HG02759 (cell line): ENCODE measurements at regions not wholly inside any gene's neighbourhood (a gene's known extent, or its start where the extent isn't known, plus 50 kb on each side); places are given as distances from the start of the nearest gene placed in this dataset.

Experiments used
- ATAC-seq: cut with Tn5 transposase; IDR thresholded peaks from one replicate; pipeline ENCODE4 v1.9.1; 2021; ENCODE audit warnings: mild to moderate bottlenecking, moderate library complexity; ENCODE audit not compliant: unreplicated experiment

DNA sequence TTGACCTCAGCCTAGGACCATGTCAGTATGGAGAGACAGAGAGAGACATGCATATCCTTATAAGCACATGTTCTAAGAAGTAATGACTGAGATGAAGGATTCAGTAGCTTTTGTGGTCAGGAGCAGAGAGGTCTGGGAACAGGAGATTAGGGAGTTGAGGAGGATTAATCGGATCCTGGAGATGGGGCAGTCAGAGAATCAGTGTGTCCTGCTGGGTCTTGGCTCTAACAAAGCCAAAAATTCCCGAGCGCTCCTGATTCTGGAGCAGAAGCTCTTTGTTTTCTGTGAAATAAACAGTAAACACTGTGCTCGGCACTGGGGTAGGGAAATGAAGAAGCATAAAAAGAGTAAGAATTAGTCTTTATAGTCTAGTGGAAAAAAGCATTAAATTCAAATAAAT lies 520.0 kb upstream of the CLINT1 start:
- ATAC-seq, result no peak

DNA sequence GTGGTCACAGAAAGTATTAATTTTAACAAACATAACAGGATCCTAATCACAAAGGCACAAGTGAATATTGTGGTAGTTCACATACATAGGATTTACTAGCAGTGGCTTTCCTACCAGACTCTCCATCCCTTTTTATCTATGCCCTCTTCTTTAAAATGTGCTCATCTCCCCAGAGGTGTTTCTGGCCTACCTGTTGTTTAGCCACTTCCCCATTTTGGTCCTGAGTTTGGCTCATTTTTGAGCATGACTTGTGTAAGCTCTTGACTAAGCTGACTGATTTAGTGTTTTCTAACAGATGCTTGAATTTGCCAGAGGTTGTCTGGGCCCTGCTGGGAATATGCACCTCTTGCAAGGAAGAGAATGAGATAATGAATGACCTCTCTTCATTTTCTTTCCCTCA lies 517.7 kb upstream of the CLINT1 start:
- no peak for ATAC-seq

DNA sequence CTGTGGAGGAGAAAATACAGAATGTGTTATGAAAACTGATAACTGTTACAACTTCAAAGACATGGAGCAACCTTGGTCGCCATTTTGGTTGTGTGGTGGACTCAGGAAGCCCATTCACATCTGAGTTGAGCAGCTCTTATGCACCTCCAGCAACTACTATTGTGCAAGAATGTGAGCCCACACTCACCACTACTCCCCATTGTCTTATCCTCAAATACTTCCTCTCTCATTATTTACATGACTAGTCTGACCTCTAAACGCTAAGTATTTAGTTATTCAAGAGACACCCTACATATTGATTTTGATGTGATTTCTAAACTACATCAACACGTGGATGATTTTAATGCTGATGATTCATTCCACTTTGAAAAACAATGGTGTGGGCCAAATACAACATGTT lies 516.6 kb upstream of the CLINT1 start:
- ATAC-seq, result no peak

DNA sequence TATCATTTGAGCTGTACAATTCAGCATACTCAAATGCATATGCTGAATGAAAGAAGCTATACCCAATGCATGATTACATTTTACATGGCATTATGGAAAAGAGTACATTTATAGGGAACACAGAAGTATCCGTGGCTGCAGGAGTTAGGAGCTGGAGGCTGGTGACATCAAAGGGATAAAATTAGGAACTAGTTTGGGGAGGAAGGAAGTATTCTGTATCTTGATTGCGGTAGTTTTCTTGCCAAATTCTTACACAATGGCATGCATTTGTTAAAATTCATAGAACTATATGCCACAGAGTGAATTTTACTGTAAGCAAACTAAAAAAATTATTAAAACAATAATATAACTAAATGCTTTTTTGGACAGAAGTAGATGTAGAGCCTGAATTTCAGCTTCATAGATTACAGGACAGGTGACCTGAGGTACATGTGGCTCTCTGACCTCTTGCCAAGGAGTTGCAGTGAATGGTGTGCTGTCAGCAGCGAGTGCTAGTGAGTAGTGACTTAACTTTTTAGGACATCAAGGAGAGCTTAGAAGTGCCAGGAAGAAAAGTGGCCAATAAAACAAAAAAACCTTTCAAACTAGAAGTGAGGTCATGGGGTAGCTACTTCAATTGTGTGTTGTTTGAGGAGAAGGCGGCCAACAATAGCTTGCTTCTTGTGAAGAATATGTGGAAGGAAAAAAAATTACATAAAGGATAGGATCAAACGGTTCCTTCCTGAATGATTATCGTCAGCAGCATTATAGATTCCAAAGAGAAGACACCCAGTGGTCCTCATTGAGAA lies 514.9 kb upstream of the CLINT1 start:
- ATAC-seq, result no peak

DNA sequence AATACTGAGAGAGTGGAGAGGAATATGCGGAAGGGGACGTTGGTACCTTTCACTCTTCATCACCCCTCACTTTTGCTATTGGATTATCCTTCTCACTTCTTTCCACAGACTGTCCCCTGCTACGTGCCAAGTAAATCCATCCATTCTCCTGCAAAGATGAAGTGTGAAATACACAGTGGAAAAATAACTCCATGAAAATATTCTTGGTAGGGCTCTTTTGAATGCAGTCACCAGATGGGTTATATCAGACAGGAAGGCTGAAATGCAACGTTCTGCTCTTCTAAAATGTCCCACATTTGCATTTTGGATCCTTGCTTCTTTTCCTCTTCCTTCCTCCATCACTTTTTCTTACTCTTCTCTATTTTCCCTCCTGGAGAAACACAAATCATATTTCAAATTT lies 510.3 kb upstream of the CLINT1 start:
- ATAC-seq, result no peak

DNA sequence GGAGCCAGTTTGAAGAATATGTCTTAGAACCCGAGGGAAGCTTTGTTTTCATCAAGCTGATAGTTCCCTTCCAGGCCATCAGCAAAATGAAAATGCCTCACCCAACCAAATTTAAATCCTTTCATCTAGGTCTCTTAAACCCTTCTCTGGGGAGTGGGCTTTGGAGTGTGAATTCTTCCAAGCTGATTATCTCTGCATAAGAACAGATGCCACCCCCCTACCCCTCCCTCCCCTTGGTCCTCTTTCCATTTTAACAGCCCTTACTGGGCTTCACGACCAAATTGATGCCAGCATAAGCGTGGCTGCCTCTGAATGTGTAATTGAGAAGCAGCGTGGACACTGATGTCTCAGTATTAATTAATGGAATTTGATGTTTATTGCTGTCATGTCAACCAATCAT lies 509.7 kb upstream of the CLINT1 start:
- no peak for ATAC-seq

DNA sequence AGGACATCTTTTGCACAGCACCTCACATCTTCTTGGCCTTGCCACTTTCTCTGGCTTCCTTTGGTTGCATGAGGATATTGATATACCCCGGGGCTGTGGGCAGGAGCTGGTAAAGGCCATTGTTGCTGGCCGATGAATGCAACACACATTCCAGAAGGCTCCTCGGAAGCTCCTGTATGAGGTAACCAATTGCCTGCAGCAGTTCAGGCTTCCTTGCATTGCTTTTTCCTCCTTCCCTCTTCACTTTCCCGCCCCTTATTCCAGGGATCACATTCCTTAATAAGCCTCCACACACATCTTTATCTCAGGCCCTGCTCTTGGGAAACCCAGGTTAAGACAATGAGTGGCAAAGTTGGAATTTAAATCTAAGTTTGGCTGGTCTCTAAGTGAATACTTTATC lies 505.4 kb upstream of the CLINT1 start:
- no peak for ATAC-seq

DNA sequence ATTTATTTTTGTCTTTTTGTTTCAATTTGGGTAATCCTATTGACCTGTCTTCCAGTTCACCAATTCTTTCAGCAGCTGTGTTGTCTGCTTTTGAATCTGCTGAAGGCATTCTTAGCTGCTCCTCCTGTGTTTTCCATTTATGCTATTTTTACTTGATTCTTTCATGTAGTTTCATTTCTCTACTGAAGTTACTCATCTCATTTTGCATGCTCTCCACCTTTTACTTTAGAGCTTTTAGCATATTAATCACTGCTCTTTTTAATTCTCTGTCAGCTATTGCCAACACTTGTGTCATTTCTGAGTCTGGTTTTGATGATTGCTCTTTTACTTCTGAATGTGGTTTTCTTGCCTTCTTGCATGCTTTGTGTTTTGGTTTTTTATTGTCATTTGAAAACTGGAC lies 496.0 kb upstream of the CLINT1 start:
- no peak for ATAC-seq

DNA sequence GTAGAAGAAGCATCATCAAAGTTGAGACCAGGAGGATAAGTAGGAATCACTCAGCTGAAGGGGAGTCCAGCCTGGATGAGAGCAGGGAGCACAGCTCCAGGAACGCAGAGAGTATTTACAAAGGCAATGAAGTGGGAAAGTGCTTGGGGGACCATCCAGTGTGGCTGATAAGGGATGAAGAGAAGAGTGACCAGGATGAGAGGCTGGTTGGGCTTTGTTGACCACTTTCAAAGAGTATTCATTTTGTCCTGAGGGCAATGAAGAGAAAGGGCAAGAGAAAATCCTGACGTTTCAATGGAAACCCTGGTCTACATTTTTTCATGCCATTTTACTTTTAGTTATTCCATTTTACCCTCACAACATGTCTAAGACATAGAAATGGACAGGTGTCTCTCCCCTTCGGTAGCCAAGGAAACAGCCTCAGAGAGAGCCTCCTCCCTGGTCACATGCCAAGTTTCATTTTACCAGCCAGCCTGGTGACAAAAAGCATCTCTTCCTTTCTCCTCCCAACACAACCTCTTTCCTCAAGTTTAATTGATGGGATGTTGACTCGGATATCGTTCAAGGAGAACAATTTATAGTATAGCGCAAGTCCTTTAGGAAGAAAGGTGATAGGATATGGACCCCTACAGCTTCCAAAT lies 492.7 kb upstream of the CLINT1 start:
- no peak for ATAC-seq

DNA sequence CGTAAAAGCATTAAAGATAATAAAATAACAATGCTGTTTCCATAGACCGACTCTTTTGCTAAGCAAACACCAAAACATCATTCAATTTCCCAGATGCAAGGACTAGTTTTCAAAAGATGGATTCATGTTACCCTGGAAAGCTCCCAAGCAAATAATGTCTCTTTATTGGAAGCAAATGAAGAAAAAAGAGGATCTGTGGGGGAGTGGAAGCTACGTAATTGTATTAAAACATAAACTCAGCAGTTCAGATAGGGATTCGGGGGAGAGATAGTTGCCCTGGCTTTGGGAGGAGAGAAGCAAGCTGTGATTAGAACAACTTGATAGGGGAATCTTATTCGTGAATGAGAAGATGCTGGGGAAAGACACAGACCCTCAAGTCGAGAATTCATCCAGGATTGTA lies 491.0 kb upstream of the CLINT1 start:
- ATAC-seq, result no peak

DNA sequence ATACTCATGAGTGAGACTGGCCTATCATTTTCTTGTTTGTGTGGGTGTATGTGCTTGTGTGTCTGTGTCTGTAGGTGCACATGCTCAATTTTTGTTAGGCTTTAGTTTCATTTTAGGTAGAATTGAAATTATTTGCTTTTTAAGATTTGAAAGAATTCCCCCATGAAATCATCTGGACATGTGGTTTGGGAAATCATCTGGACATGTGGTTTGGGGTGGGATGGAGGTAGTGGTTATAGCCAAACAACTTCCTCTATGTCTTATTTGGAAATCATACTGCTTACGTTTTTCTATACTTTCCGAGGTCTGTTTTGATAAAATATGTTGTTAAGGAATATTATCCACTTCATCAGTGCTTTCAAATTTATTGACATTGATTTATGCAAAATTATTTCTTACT lies 485.4 kb upstream of the CLINT1 start:
- ATAC-seq, result no peak

DNA sequence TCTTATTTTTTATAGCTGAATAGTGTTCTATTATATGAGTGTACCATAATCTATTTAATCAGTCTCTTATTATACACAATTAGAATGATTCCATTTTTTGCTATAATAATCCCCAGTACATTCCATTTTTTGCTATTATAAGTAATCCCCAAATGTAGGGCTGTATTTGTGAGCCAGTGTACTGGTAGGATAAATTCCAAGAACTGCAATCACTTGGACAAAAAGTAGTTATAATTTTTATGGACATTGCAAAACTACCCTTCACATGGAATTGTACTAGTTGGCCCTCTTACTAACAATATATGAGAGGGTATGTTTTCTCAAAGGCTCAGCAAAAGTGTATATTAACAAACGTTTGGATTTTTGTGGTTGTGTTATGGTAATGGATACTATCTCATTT lies 481.7 kb upstream of the CLINT1 start:
- no peak for ATAC-seq

DNA sequence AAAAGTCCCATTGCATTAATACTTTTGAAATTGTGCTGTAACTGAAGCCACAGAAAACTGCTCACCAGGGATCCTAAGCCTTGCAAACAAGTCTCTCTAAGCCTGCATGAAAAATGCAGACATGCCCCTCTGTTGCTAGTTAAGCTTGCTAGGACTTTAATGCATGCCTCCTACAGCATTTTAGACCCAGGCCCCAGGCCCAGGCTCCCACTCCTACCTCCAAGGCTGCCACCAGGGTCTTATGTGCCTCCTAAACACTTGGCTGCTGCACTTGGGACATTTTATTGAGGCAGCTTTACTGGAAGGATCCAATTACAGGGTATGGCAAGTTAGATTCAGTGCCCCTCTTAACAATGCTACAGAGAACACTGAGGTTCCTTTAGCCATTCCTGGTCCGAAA lies 467.3 kb upstream of the CLINT1 start:
- ATAC-seq, result no peak

DNA sequence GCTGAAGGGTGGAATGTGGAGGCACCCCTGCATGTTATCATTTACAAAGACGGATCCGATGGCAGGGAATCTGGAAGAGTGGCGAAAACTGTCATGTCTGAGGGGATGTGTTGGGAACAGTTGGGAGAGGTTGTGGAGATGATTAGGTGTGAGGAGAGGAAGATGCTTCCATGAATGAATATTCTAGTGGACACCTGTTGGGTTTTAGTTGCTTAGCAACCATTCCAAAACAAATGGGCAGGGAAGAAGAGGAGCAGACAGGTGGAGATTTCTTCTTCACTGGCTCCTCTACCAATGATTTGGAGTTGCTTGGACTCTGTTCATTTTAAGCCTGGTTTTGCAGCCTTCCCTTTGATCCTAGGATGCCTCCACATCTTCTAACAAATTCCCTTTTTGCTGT lies 465.3 kb upstream of the CLINT1 start:
- no peak for ATAC-seq

DNA sequence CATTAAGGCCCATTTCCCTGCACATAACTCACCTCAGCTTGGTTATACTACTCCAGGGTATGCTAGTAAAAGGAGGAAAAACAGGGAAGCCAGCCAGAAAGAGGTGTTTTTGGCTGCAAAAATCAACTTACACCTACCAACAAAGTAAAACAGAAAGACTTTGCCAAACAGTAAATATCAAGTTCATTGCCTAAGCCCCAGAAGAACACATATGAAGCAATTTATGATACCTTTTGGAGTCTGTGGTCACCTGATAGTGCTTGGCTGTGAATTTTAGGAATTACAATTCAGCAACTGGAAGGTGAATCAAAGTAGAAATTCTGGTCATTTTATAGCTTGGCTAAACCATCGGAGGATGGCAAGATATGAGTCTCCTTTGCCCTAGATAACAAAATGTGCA lies 463.7 kb upstream of the CLINT1 start:
- no peak for ATAC-seq

DNA sequence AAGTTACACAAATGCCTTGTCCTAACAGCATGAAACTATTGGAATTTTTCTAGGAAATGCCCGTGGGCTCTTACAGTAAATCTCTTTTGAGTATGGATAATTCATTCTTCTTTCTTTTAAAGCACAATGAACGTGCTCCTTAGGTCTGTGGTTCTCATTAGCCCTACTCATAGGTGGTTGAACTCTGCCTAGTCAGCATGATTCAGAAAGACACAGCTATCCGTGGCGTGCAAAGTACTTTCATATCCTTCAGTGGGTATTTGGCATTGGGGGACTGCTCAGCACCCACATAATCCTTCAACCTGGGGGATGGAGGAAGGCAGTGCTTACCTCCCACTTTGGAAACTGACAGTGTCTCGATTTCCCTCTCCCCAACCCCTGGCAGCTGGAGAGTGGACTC lies 462.0 kb upstream of the CLINT1 start:
- ATAC-seq, result no peak

DNA sequence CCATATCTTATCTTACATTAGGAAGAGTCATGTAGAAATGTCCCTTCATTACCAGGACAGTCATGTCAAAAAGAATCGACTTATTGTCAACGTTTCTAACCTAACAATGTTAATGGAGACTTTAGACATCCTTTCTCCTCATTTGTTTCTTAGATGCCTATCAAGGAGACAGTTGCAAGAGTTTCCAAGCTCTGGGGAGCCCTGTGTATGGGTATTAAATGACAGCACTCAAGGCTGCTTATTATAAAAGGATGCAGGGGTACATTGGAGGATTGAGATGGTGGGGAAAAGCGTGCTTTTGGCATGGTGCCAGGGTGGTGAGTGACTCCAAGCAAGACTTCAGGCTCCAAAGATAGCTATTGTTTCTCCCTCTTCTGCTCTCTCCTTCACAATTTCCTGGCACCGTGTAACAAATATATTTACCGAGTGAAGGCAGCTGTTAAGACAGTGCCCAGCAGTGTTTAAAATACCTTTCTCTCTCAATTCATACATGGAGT lies 461.3 kb upstream of the CLINT1 start:
- ATAC-seq, result no peak

DNA sequence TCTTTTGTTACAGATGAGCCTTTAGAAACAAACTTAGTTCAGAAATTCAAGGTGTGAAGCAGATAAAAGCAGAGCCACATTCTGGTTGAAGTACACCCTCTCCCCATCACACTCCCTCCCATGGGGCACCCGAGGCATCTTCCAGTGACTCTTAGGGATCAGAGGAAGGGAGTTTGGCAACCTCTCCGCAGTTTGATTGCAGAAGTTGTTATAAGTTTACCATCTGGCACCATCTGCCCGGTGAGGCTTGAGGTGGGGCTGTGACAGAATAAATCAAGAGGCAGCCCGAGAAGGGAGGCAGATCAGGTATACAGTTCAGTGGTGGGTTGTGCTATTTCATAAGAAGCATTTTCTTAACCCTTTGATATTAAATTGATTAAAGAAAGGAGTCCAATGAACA lies 458.6 kb upstream of the CLINT1 start:
- no peak for ATAC-seq

DNA sequence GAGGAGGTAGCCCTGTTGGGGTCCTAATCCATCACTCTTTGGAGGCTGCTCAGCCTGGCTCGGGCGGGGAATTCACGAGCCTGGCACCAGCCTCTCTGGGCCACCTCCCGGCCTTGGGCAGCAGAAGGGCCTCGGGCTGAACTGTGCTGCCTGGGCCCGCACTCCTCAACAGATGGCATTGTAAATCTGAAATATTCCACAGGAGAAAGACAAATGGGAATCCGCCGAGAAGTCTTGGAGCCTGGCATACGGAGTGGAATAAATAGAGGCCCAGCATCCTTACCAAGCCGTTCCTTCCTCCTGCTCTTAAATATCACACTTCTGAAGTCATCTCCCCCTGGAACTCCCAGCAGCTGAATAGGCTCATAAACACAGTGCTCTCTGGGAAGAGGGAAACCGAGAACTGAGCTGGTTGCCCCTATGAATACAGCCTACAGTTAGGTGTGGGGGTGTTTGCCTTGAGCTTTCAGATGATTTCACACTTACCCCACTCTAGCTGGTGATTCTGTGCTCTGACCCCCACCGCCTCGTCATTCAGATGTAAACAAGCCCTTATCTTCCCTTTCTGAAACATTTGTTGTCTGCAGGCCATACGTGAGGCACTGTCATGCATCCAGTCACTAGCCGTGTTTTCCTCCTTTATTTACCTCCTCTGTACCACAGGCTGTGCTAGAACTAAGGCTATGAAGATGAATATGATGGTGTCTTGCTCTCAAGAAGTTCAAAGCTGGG lies 455.0 kb upstream of the CLINT1 start:
- no peak for ATAC-seq

DNA sequence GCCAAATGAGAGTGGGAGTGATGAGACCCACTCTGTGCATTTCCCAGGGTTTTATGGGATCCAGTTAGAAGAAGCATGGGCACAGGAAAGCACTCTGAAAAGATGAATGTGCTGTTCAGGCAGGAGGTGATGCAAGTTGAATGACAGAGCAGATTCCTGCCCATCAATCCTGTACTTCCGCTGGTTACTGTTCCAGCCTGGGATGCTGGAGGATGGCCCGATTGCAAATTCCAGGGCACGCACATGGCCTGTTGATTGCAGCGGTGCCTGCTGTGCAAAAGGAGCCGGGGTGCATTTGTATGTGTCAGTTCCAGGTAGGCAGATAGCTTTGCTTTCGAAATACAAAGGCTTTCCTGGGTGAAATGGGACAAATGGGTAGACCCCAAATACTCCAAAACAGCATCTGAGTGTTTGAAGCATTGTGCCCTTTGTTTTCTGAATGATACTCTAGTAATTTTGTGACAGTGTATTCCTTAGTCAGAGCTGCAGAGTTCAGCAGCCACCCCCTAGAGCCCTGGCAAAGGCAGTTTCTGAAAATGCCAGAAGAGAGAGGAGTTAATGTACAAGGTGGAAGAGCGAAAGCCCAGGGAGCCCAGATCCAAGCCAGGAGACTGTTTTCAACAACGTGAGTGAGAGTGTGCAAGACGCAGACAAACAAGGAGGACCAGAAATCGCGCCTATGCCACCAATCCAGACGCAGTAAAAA lies 454.2 kb upstream of the CLINT1 start:
- ATAC-seq, result no peak

DNA sequence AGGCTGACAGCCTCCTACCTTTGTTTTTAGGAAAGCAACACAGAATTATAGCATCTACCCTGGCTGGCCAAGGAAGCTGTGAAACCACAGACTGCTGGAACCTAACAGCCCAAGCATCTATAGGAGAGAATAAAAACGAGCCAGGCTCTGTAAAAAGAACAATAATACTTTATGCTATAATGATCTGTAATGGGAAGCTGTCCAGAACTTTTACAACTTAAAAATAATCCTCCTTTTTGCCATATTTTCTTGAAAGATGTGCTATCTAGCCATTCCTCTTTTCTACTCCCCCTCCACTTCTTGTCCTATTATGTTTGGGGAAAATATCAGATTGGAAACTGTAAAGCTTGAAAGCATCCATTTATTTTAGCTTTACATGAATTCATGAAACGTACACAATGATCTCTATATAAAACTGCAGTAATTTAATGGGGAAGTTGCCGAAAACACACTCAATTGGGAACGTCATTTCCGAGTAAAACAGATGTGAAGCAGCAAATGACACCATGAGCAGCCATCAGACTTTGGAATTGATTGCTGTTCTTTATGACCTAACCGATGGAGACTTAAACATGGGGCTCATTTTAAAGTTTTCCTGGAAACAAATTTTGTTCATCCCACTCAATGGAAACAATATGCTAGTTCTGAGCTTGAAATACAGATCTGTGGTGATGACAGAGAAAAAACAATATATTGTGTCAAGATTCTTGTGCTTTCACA lies 450.3 kb upstream of the CLINT1 start:
- ATAC-seq, result no peak
